GM12878 (cell line): ENCODE measurements at regions not wholly inside any gene's neighbourhood (a gene's known extent, or its start where the extent isn't known, plus 50 kb on each side); places are given as distances from the start of the nearest gene placed in this dataset.

Experiments
- CREB1 ChIP-seq: IDR thresholded peaks from 2 replicates; pipeline ENCODE4 v1.6.1; 2012; ENCODE audit warnings: low read depth, mild to moderate bottlenecking, inconsistent platforms
- EGR1 ChIP-seq, 2 experiments: IDR thresholded peaks; 1 replicate in 1 of 2; 2 replicates in 1 of 2; pipeline ENCODE4 v1.6.1; 2011 to 2012; ENCODE audit warnings: low read depth in 2 of 2, low read length in 2 of 2, borderline replicate concordance in 1 of 2, mild to moderate bottlenecking in 1 of 2, moderate library complexity in 1 of 2
- JUNB ChIP-seq: IDR thresholded peaks from 2 replicates; pipeline ENCODE4 v1.6.1; 2016; ENCODE audit warnings: antibody characterized with exemption, mild to moderate bottlenecking
- NRF1 ChIP-seq: conservative IDR thresholded peaks from 2 replicates; pipeline ENCODE4 v1.6.1; 2011; ENCODE audit warnings: mild to moderate bottlenecking, low read depth, low read length, improper control_type of control experiment
- POLR2A ChIP-seq: IDR thresholded peaks from 2 replicates; pipeline ENCODE4 v1.6.1; 2011; ENCODE audit warnings: low read depth, mild to moderate bottlenecking, low read length
- TF ChIP-seq, protein P1 (sequence below): IDR thresholded peaks from 2 replicates; pipeline ENCODE4 v1.6.1; 2012; ENCODE audit warnings: low read depth, low read length, improper control_type of control experiment
- TF ChIP-seq, protein P2 (sequence below), 3 experiments: IDR thresholded peaks in 2 of 3; conservative IDR thresholded peaks in 1 of 3; 2 replicates each; pipeline ENCODE4 v1.5.1; 2011; ENCODE audit warnings: low read depth in 3 of 3, low read length in 3 of 3, mild to moderate bottlenecking in 3 of 3, control low read depth in 2 of 3, moderate library complexity in 2 of 3, inconsistent platforms in 1 of 3, mixed read lengths in 1 of 3; ENCODE audit not compliant: control insufficient read depth in 2 of 3, insufficient read depth in 1 of 3; ENCODE audit errors: extremely low read depth in 1 of 3

DNA sequence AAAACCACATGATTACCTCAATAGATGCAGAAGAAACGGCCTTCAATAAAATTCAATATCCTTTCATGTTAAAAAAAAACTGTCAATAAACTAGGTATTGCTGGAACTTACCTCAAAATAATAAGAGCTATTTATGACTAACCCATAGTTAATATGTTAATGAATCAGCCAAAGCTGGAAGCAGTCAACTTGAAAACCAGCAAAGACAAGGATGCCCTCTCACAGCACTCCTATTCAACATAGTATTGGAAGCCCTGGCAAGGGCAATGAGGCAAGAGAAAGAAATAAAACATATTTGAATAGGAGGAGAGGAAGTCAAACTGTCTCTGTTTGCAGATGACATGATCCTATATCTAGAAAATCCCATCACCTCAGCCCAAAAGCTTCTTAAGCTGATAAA is 456.1 kb downstream of the OCA2 start:
- TF ChIP-seq, protein P1, sequence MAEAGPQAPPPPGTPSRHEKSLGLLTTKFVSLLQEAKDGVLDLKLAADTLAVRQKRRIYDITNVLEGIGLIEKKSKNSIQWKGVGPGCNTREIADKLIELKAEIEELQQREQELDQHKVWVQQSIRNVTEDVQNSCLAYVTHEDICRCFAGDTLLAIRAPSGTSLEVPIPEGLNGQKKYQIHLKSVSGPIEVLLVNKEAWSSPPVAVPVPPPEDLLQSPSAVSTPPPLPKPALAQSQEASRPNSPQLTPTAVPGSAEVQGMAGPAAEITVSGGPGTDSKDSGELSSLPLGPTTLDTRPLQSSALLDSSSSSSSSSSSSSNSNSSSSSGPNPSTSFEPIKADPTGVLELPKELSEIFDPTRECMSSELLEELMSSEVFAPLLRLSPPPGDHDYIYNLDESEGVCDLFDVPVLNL, result no peak
- TF ChIP-seq, protein P2, sequence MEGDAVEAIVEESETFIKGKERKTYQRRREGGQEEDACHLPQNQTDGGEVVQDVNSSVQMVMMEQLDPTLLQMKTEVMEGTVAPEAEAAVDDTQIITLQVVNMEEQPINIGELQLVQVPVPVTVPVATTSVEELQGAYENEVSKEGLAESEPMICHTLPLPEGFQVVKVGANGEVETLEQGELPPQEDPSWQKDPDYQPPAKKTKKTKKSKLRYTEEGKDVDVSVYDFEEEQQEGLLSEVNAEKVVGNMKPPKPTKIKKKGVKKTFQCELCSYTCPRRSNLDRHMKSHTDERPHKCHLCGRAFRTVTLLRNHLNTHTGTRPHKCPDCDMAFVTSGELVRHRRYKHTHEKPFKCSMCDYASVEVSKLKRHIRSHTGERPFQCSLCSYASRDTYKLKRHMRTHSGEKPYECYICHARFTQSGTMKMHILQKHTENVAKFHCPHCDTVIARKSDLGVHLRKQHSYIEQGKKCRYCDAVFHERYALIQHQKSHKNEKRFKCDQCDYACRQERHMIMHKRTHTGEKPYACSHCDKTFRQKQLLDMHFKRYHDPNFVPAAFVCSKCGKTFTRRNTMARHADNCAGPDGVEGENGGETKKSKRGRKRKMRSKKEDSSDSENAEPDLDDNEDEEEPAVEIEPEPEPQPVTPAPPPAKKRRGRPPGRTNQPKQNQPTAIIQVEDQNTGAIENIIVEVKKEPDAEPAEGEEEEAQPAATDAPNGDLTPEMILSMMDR (IDR thresholded peaks at IDR 0.05 in 2 of 3, conservative IDR thresholded peaks at IDR 0.05 in 1 of 3; ENCODE audit: control insufficient read depth in 2 of 3, extremely low read depth in 1 of 3, insufficient read depth in 1 of 3, low read depth in 3 of 3, low read length in 3 of 3), result no peak
- TF ChIP-seq CREB1 (no peak), NRF1 (no peak), POLR2A (no peak), EGR1 (IDR thresholded peaks at IDR 0.05; ENCODE audit: borderline replicate concordance in 1 of 2, low read depth in 2 of 2, low read length in 2 of 2) (no peak), JUNB (no peak)
